ENCODE measurements at regions not wholly inside any gene's neighbourhood (a gene's known extent, or its start where the extent isn't known, plus 50 kb on each side); places are given as distances from the start of the nearest gene placed in this dataset.

DNA sequence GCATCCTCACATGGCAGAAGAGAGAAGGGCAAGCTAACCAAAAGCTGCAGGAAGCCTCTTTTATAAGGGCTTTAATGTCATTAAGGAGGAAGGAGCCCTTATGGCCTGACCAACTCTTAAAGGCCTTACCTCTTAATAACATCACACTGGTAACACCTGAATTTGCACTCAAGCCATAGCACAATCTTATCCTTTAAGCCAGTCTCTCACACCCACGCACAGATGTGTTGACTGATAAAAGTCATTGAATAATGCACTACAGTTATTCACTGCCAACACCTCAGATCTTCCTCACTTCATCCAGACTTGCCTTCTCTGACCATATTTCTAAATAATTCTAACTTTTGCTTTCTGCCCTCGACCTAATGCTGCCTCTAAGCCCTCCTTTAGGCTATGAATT, 516.8 kb downstream of the ADCYAP1 start:
- no peak overlapping the region for H2BK5ac ChIP-seq (ENCODE audit: low read length)
- H3K18ac ChIP-seq (ENCODE audit: low read length), result no peak overlapping the region
- no peak overlapping the region for H4K8ac ChIP-seq (ENCODE audit: low read depth, low read length)
- H2AFZ ChIP-seq (ENCODE audit: low read length), result no peak overlapping the region
- no CpG with 5 or more reads among the region's 2 CpGs for WGBS, 2 donors (ENCODE audit: extremely low coverage in 2 of 2, insufficient read length in 2 of 2, insufficient replicate concordance in 1 of 2)
- H3K36me3 ChIP-seq (replicated peaks in 1 of 2; ENCODE audit: control insufficient read depth in 2 of 2, insufficient read depth in 2 of 2, low read length in 2 of 2), result no peaks in the 10 kb centered on the region
- H3K27me3 ChIP-seq (ENCODE audit: control insufficient read depth in 3 of 3, insufficient read depth in 3 of 3, low read depth in 1 of 3, low read length in 3 of 3), result no peaks in the 10 kb centered on the region
- H3K4me3 ChIP-seq (ENCODE audit: low read length in 2 of 2), result no peak overlapping the region
- no peak overlapping the region for H3K23ac ChIP-seq (ENCODE audit: low read depth, low read length, poor library complexity)
- no peak overlapping the region for H2BK120ac ChIP-seq (ENCODE audit: low read depth, low read length)
- no peak overlapping the region for H4K91ac ChIP-seq (ENCODE audit: low read depth, low read length, poor library complexity)
- H3K14ac ChIP-seq (ENCODE audit: low read length), result no peak overlapping the region
- H3K27ac ChIP-seq (replicated peaks; ENCODE audit: low read length), result no peak overlapping the region
- DNase-seq (ENCODE audit: low spot score), result no peak
- no peaks in the 10 kb centered on the region for H3K79me1 ChIP-seq (ENCODE audit: low read depth, low read length)
- H3K4ac ChIP-seq (ENCODE audit: low read length), result no peak overlapping the region
- no peaks in the 10 kb centered on the region for H3K4me1 ChIP-seq (ENCODE audit: control insufficient read depth in 2 of 2, insufficient read depth in 1 of 2, low read depth in 1 of 2, low read length in 2 of 2)
- no peak overlapping the region for H3K9ac ChIP-seq (ENCODE audit: low read depth, low read length, poor library complexity)
- H2BK15ac ChIP-seq (ENCODE audit: low read length), result no peak overlapping the region
- no peaks in the 10 kb centered on the region for H3K9me3 ChIP-seq (replicated peaks in 1 of 2; ENCODE audit: control insufficient read depth in 2 of 2, insufficient read depth in 1 of 2, low read depth in 1 of 2, low read length in 2 of 2)
- H2BK12ac ChIP-seq (ENCODE audit: low read length), result no peak overlapping the region
- H3K4me2 ChIP-seq (ENCODE audit: insufficient read depth, low read length, poor library complexity, severe bottlenecking), result no peak overlapping the region
- no peak overlapping the region for H2AK5ac ChIP-seq (ENCODE audit: low read depth, low read length)

DNA sequence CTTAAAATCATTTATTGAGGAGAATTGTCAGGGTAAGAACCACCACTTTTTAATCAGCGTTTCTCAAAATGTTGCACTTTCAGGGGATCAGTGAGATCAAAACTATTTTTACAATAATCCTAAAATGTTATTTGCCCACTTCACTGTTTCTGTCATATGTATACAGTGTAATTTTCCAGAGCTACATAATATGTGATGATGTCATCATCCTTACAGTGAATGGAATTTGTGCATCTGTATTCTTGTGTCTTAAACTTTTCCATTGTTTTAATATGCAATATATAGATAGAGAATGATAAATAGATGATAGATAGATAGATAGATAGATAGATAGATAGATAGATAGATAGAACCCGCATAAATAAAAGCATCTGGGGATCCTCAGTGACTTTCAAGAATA, 518.0 kb downstream of the ADCYAP1 start:
- no peaks in the 10 kb centered on the region for H3K9me3 ChIP-seq (replicated peaks in 1 of 2; ENCODE audit: control insufficient read depth in 2 of 2, insufficient read depth in 1 of 2, low read depth in 1 of 2, low read length in 2 of 2)

GRCh38 chr18:1425679-1426078, 521.0 kb downstream of the ADCYAP1 start:
- Histone ChIP-seq H3K18ac (ENCODE audit: low read length) (no peak overlapping the region), H2BK120ac (ENCODE audit: low read depth, low read length) (no peak overlapping the region), H3K9ac (ENCODE audit: low read depth, low read length, poor library complexity) (no peak overlapping the region), H3K4ac (ENCODE audit: low read length) (no peak overlapping the region), H4K8ac (ENCODE audit: low read depth, low read length) (no peak overlapping the region), H2AK5ac (ENCODE audit: low read depth, low read length) (no peak overlapping the region), H3K27ac (replicated peaks; ENCODE audit: low read length) (no peak overlapping the region), H2BK5ac (ENCODE audit: low read length) (no peak overlapping the region), H4K91ac (ENCODE audit: low read depth, low read length, poor library complexity) (no peak overlapping the region), H3K36me3 (replicated peaks in 1 of 2; ENCODE audit: control insufficient read depth in 2 of 2, insufficient read depth in 2 of 2, low read length in 2 of 2) (no peaks in the 10 kb centered on the region), H3K79me1 (ENCODE audit: low read depth, low read length) (no peaks in the 10 kb centered on the region), H3K4me3 (ENCODE audit: low read length in 2 of 2) (no peak overlapping the region), H3K4me2 (ENCODE audit: insufficient read depth, low read length, poor library complexity, severe bottlenecking) (no peak overlapping the region), H2AFZ (ENCODE audit: low read length) (no peak overlapping the region), H3K9me3 (replicated peaks in 1 of 2; ENCODE audit: control insufficient read depth in 2 of 2, insufficient read depth in 1 of 2, low read depth in 1 of 2, low read length in 2 of 2) (no peaks in the 10 kb centered on the region), H2BK12ac (ENCODE audit: low read length) (no peak overlapping the region), H2BK15ac (ENCODE audit: low read length) (no peak overlapping the region), H3K23ac (ENCODE audit: low read depth, low read length, poor library complexity) (no peak overlapping the region), H3K27me3 (ENCODE audit: control insufficient read depth in 3 of 3, insufficient read depth in 3 of 3, low read depth in 1 of 3, low read length in 3 of 3) (no peaks in the 10 kb centered on the region), H3K14ac (ENCODE audit: low read length) (no peak overlapping the region), H3K4me1 (ENCODE audit: control insufficient read depth in 2 of 2, insufficient read depth in 1 of 2, low read depth in 1 of 2, low read length in 2 of 2) (peaks cover 0 to 2% of the 10 kb centered on the region in 2 donors)
- WGBS, 2 donors (ENCODE audit: extremely low coverage in 2 of 2, insufficient read length in 2 of 2, insufficient replicate concordance in 1 of 2), result no CpG with 5 or more reads among the region's 1 CpG
- peak; percentile 45 for DNase-seq (ENCODE audit: low spot score)

More for the DNA sequence above, 518.0 kb downstream of the ADCYAP1 start:
- H4K91ac ChIP-seq (ENCODE audit: low read depth, low read length, poor library complexity), result no peak overlapping the region
- WGBS, 2 donors (ENCODE audit: extremely low coverage in 2 of 2, insufficient read length in 2 of 2, insufficient replicate concordance in 1 of 2), result no CpG with 5 or more reads among the region's 2 CpGs
- H2BK5ac ChIP-seq (ENCODE audit: low read length), result no peak overlapping the region
- H3K4me2 ChIP-seq (ENCODE audit: insufficient read depth, low read length, poor library complexity, severe bottlenecking), result no peak overlapping the region
- H2BK15ac ChIP-seq (ENCODE audit: low read length), result no peak overlapping the region
- no peak overlapping the region for H4K8ac ChIP-seq (ENCODE audit: low read depth, low read length)
- H3K4me3 ChIP-seq (ENCODE audit: low read length in 2 of 2), result no peak overlapping the region
- H3K27me3 ChIP-seq (ENCODE audit: control insufficient read depth in 3 of 3, insufficient read depth in 3 of 3, low read depth in 1 of 3, low read length in 3 of 3), result no peaks in the 10 kb centered on the region
- H2BK120ac ChIP-seq (ENCODE audit: low read depth, low read length), result no peak overlapping the region
- H3K27ac ChIP-seq (replicated peaks; ENCODE audit: low read length), result no peak overlapping the region
- H3K9ac ChIP-seq (ENCODE audit: low read depth, low read length, poor library complexity), result no peak overlapping the region
- no peak overlapping the region for H2AK5ac ChIP-seq (ENCODE audit: low read depth, low read length)
- no peak overlapping the region for H2AFZ ChIP-seq (ENCODE audit: low read length)
- no peaks in the 10 kb centered on the region for H3K79me1 ChIP-seq (ENCODE audit: low read depth, low read length)
- H2BK12ac ChIP-seq (ENCODE audit: low read length), result no peak overlapping the region
- H3K14ac ChIP-seq (ENCODE audit: low read length), result no peak overlapping the region
- no peak overlapping the region for H3K4ac ChIP-seq (ENCODE audit: low read length)
- peaks cover 0 to under 1% of the 10 kb centered on the region in 2 donors for H3K4me1 ChIP-seq (ENCODE audit: control insufficient read depth in 2 of 2, insufficient read depth in 1 of 2, low read depth in 1 of 2, low read length in 2 of 2)
- no peak overlapping the region for H3K18ac ChIP-seq (ENCODE audit: low read length)
- DNase-seq (ENCODE audit: low spot score), result no peak
- no peak overlapping the region for H3K23ac ChIP-seq (ENCODE audit: low read depth, low read length, poor library complexity)
- no peaks in the 10 kb centered on the region for H3K36me3 ChIP-seq (replicated peaks in 1 of 2; ENCODE audit: control insufficient read depth in 2 of 2, insufficient read depth in 2 of 2, low read length in 2 of 2)

GRCh38 chr18:1435487-1435886, 530.8 kb downstream of the ADCYAP1 start:
- Histone ChIP-seq H3K27me3 (ENCODE audit: control insufficient read depth in 3 of 3, insufficient read depth in 3 of 3, low read depth in 1 of 3, low read length in 3 of 3) (no peaks in the 10 kb centered on the region), H2BK120ac (ENCODE audit: low read depth, low read length) (no peak overlapping the region), H2BK12ac (ENCODE audit: low read length) (no peak overlapping the region), H3K4ac (ENCODE audit: low read length) (no peak overlapping the region), H2AFZ (ENCODE audit: low read length) (no peak overlapping the region), H3K79me1 (ENCODE audit: low read depth, low read length) (no peaks in the 10 kb centered on the region), H3K18ac (ENCODE audit: low read length) (no peak overlapping the region), H4K8ac (ENCODE audit: low read depth, low read length) (no peak overlapping the region), H4K91ac (ENCODE audit: low read depth, low read length, poor library complexity) (no peak overlapping the region), H3K27ac (replicated peaks; ENCODE audit: low read length) (no peak overlapping the region), H3K4me2 (ENCODE audit: insufficient read depth, low read length, poor library complexity, severe bottlenecking) (no peak overlapping the region), H2AK5ac (ENCODE audit: low read depth, low read length) (no peak overlapping the region), H3K23ac (ENCODE audit: low read depth, low read length, poor library complexity) (no peak overlapping the region), H3K9ac (ENCODE audit: low read depth, low read length, poor library complexity) (no peak overlapping the region), H3K4me3 (ENCODE audit: low read length in 2 of 2) (no peak overlapping the region), H3K4me1 (ENCODE audit: control insufficient read depth in 2 of 2, insufficient read depth in 1 of 2, low read depth in 1 of 2, low read length in 2 of 2) (peaks cover 0 to 1% of the 10 kb centered on the region in 2 donors), H3K36me3 (replicated peaks in 1 of 2; ENCODE audit: control insufficient read depth in 2 of 2, insufficient read depth in 2 of 2, low read length in 2 of 2) (no peaks in the 10 kb centered on the region), H3K14ac (ENCODE audit: low read length) (no peak overlapping the region), H2BK5ac (ENCODE audit: low read length) (no peak overlapping the region), H3K9me3 (replicated peaks in 1 of 2; ENCODE audit: control insufficient read depth in 2 of 2, insufficient read depth in 1 of 2, low read depth in 1 of 2, low read length in 2 of 2) (no peaks in the 10 kb centered on the region), H2BK15ac (ENCODE audit: low read length) (no peak overlapping the region)
- DNase-seq (ENCODE audit: low spot score), result no peak
- WGBS, 2 donors (ENCODE audit: extremely low coverage in 2 of 2, insufficient read length in 2 of 2, insufficient replicate concordance in 1 of 2), result no CpG with 5 or more reads among the region's 2 CpGs
